ENCODE measurements at regions not wholly inside any gene's neighbourhood (a gene's known extent, or its start where the extent isn't known, plus 50 kb on each side); places are given as distances from the start of the nearest gene placed in this dataset.

DNA sequence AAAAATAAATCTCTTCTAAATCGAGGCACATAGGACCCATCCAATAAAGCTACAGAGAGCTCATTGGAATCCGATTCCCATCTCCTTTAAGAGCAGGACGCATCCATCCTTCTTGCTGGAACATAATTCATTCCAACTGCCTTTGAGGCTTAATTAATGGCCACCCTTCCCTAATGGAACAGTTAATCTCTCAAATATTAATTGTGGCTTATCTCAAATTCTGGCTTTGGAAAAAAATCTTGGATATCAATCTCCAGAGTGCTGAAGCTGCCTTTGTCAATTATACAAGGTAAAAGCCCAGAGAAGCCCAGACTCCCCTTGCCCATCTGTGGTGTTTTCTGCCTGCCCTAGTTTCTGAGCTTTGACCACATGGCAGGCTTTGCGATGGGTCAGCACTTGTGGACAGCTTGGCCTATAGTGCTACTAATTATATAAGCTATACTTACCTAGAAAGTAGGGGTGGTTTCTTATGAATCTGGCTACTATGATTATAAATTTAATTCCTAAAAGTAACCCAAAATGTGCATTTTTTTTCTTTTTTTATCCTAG lies 246.3 kb downstream of the NUAK1 start:
- TF ChIP-seq, protein P1, sequence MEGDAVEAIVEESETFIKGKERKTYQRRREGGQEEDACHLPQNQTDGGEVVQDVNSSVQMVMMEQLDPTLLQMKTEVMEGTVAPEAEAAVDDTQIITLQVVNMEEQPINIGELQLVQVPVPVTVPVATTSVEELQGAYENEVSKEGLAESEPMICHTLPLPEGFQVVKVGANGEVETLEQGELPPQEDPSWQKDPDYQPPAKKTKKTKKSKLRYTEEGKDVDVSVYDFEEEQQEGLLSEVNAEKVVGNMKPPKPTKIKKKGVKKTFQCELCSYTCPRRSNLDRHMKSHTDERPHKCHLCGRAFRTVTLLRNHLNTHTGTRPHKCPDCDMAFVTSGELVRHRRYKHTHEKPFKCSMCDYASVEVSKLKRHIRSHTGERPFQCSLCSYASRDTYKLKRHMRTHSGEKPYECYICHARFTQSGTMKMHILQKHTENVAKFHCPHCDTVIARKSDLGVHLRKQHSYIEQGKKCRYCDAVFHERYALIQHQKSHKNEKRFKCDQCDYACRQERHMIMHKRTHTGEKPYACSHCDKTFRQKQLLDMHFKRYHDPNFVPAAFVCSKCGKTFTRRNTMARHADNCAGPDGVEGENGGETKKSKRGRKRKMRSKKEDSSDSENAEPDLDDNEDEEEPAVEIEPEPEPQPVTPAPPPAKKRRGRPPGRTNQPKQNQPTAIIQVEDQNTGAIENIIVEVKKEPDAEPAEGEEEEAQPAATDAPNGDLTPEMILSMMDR (conservative IDR thresholded peaks at IDR 0.05 in 1 of 2, IDR thresholded peaks at IDR 0.05 in 1 of 2; ENCODE audit: low read depth in 1 of 2, low read length in 2 of 2): no peak
- no peak for TF ChIP-seq EZH2 (IDR thresholded peaks at IDR 0.05; ENCODE audit: low read length, missing control alignments)

All from fibroblast of lung (primary cell).